AG04450 (cell line): ENCODE measurements at regions not wholly inside any gene's neighbourhood (a gene's known extent, or its start where the extent isn't known, plus 50 kb on each side); places are given as distances from the start of the nearest gene placed in this dataset.
"Not testable (repeated sequence)": the region's sequence is repeated elsewhere in the genome, so short reads cannot be mapped to it uniquely, and the experiment has no call there.

Experiments
- CTCF ChIA-PET: fragments of 300-600, 350-600 bp; formaldehyde crosslinking; extraction: SDS; loops from one replicate; lab custom pipeline; 2022; ENCODE audit warnings: antibody characterized with exemption, inconsistent platforms; lab: Charles Lee
- POLR2A ChIA-PET: fragments of 350-600 bp; formaldehyde crosslinking; extraction: SDS; loops from one replicate; lab custom pipeline; 2021; ENCODE audit warnings: antibody characterized with exemption, inconsistent platforms; lab: Yijun Ruan, JAX
- DNase-seq: peaks from one replicate; pipeline ENCODE4 v3.0.0-alpha.2; 2011; ENCODE audit warnings: low read depth, low spot score
- H3K27ac ChIP-seq: one replicate; pipeline ENCODE4 v1.5.1; 2012; ENCODE audit warnings: low read depth, low read length, control low read depth
- H3K27me3 ChIP-seq: one replicate; pipeline ENCODE4 v1.6.0; 2012; ENCODE audit warnings: low read length; ENCODE audit not compliant: control insufficient read depth, insufficient read depth
- H3K4me3 ChIP-seq: 2 replicates; pipeline ENCODE4 v1.5.1; 2011; ENCODE audit warnings: mild to moderate bottlenecking, low read depth, low read length, control low read depth
- H3K9me3 ChIP-seq: 2 replicates; pipeline ENCODE4 v1.5.1; 2012; ENCODE audit warnings: low read length; ENCODE audit not compliant: control insufficient read depth, insufficient read depth
- CTCF ChIP-seq: IDR thresholded peaks from 2 replicates; pipeline ENCODE4 v1.5.1; 2011; ENCODE audit warnings: low read depth, low read length, control low read depth, inconsistent platforms

GRCh38 chr2:204145263-204145751, 208.7 kb downstream of the ICOS start:
- Histone ChIP-seq H3K27ac (no peak overlapping the region), H3K9me3 (no peaks in the 10 kb centered on the region), H3K27me3 (peaks cover 2% of the 10 kb centered on the region), H3K4me3 (no peak overlapping the region)
- TF ChIP-seq CTCF, result peak; percentile 94
- CTCF ChIA-PET, result interaction anchor here (0.5 to 2.7 kb wide), 31 partner anchors 8 to 1803 kb away, joined by 3 to 22 read pairs (median 5); no protein-coding TSS in a partner anchor
- DNase-seq, result peak; percentile 32
- POLR2A ChIA-PET, result no interaction called here

GRCh38 chr2:204145791-204146190, 209.2 kb downstream of the ICOS start:
- no peak for DNase-seq
- TF ChIP-seq CTCF, result no peak
- POLR2A ChIA-PET, result no interaction called here
- H3K27ac ChIP-seq, result no peak overlapping the region
- CTCF ChIA-PET, result interaction anchor here (0.5 to 2.7 kb wide), 29 partner anchors 8 to 1802 kb away, joined by 3 to 22 read pairs (median 5); no protein-coding TSS in a partner anchor
- no peak overlapping the region for H3K4me3 ChIP-seq
- peaks cover 2% of the 10 kb centered on the region for H3K27me3 ChIP-seq
- H3K9me3 ChIP-seq, result no peaks in the 10 kb centered on the region

- POLR2A ChIA-PET, DNase-seq, H3K4me3 ChIP-seq, CTCF ChIA-PET, H3K9me3 ChIP-seq, H3K27me3 ChIP-seq, H3K27ac ChIP-seq: not testable (repeated sequence)
These were observed 210.5 kb downstream of the ICOS start for GRCh38 chr2:204147040-204147439.

- Histone ChIP-seq H3K4me3 (no peak overlapping the region), H3K27me3 (no peaks in the 10 kb centered on the region), H3K9me3 (no peaks in the 10 kb centered on the region), H3K27ac (no peak overlapping the region)
- no peak for DNase-seq
- TF ChIP-seq CTCF, result no peak
- CTCF ChIA-PET, result interaction anchor here (0.9 kb wide), 1 partner anchor 8 kb away, joined by 3 read pairs; no protein-coding TSS in a partner anchor
- POLR2A ChIA-PET, result no interaction called here
These were observed 214.2 kb downstream of the ICOS start for GRCh38 chr2:204150721-204151120.

- Histone ChIP-seq H3K27me3 (no peaks in the 10 kb centered on the region), H3K27ac (no peak overlapping the region), H3K4me3 (no peak overlapping the region), H3K9me3 (no peaks in the 10 kb centered on the region)
- ChIA-PET CTCF (no interaction called here), POLR2A (no interaction called here)
- no peak for DNase-seq
- TF ChIP-seq CTCF, result no peak
These were observed 216.1 kb downstream of the ICOS start for GRCh38 chr2:204152616-204153015.

GRCh38 chr2:204154863-204155262, 218.3 kb downstream of the ICOS start:
- no peak for DNase-seq
- no peaks in the 10 kb centered on the region for H3K9me3 ChIP-seq
- ChIA-PET POLR2A (no interaction called here), CTCF (no interaction called here)
- no peak for TF ChIP-seq CTCF
- H3K27me3 ChIP-seq, result no peaks in the 10 kb centered on the region
- H3K27ac ChIP-seq, result no peak overlapping the region
- no peak overlapping the region for H3K4me3 ChIP-seq
